Activated CD8-positive, alpha-beta memory T cell treated with anti-CD3 and anti-CD28 coated beads, Interleukin-2, amount 10 ng/mL, durations not matched to agents 7 days and 5 days (primary cell): ENCODE measurements at regions not wholly inside any gene's neighbourhood (a gene's known extent, or its start where the extent isn't known, plus 50 kb on each side); places are given as distances from the start of the nearest gene placed in this dataset.
A peak's percentile ranks its signal among the peaks of the same experiment; 100 is the strongest.

ENCODE experiments used
- ATAC-seq: fragments of 150-1000 bp; cut with Tn5 transposase; one replicate; pipeline ENCODE4 v1.10.0; 2021; ENCODE audit warnings: moderate library complexity
- CTCF ChIA-PET: fragments of 350-600 bp; sonication (Branson Sonifier 250); formaldehyde crosslinking; loops from one replicate; lab custom pipeline; 2021; ENCODE audit warnings: antibody characterized with exemption; lab: Charles Lee
- DNase-seq: peaks from one replicate; pipeline ENCODE4 v3.0.0-alpha.2; 2020
- H3K27ac Mint-ChIP-seq: one replicate; pipeline ENCODE4 v1.8.0; 2021; ENCODE audit warnings: mild to moderate bottlenecking, mixed read lengths
- H3K27me3 Mint-ChIP-seq: one replicate; pipeline ENCODE4 v1.8.0; 2021; ENCODE audit warnings: mixed read lengths
- H3K36me3 Mint-ChIP-seq: one replicate; pipeline ENCODE4 v1.8.0; 2021; ENCODE audit warnings: mild to moderate bottlenecking, mixed read lengths
- H3K4me1 Mint-ChIP-seq: one replicate; pipeline ENCODE4 v1.8.0; 2021; ENCODE audit warnings: mixed read lengths
- H3K4me3 Mint-ChIP-seq: one replicate; pipeline ENCODE4 v1.8.0; 2021; ENCODE audit warnings: mild to moderate bottlenecking, moderate library complexity, mixed read lengths
- H3K9me3 Mint-ChIP-seq: one replicate; pipeline ENCODE4 v1.8.0; 2022; ENCODE audit warnings: low read depth, mixed read lengths

DNA sequence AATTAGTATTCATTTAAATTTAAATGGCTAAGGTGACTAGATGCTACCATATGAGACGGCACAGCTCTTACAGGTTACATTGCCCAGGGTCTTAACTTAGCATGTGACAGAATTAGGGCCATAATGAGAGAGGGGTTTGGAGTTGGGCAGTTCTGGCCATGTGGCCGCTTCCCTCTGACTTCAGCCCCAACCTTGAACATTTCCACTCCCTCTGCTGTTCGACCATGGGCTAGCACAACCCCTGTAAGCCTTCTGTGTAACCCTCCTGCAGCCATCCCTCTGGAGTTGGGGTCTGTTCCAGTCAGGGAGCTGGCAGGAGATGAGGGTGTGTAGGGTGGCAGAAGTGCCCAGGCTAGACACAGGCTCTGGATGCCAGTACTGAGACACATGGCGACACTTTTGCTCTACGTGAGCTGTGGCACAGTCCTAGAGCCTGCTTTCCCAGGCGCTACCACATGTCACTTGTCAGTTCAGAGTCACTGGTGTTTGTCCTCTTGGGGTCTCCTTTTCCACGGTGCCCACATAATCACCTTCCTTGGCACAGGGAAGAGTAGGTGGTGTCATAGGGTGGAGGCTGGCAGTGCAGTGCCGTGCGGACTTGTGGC, 128.7 kb upstream of the PITX1 start:
- ATAC-seq (no peak), DNase-seq (no peak)
- peaks cover 38% of the 10 kb centered on the region for H3K27me3 Mint-ChIP-seq
- CTCF ChIA-PET: no interaction called here
- no peak overlapping the region for H3K4me3 Mint-ChIP-seq
- no peak overlapping the region for H3K27ac Mint-ChIP-seq
- H3K4me1 Mint-ChIP-seq: no peaks in the 10 kb centered on the region
- peaks cover 2% of the 10 kb centered on the region for H3K9me3 Mint-ChIP-seq
- no peaks in the 10 kb centered on the region for H3K36me3 Mint-ChIP-seq

DNA sequence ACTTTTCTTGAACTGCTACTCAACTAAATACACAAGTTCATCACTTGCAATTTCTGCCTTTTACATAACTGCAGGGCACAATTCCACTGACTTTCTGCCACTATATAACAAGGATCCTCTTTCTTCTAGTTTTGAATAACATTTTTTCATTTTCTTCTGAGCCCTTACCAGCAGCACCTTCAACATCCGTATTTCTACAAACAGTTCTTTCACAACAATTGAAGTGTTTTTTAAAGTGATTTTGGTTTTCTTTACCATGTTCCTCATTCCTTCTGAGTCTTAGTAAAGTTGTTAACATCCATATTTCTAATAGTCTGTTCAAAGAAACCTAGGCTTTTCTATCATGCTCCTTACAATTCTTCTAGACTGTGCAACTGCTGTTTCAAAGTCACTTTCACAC, 127.2 kb upstream of the PITX1 start:
- Mint-ChIP-seq H3K27me3 (peaks cover 36% of the 10 kb centered on the region), H3K4me3 (no peak overlapping the region), H3K4me1 (no peaks in the 10 kb centered on the region), H3K27ac (no peak overlapping the region), H3K9me3 (peaks cover 2% of the 10 kb centered on the region), H3K36me3 (no peaks in the 10 kb centered on the region)
- DNase-seq: no peak
- no peak for ATAC-seq
- CTCF ChIA-PET: no interaction called here

DNA sequence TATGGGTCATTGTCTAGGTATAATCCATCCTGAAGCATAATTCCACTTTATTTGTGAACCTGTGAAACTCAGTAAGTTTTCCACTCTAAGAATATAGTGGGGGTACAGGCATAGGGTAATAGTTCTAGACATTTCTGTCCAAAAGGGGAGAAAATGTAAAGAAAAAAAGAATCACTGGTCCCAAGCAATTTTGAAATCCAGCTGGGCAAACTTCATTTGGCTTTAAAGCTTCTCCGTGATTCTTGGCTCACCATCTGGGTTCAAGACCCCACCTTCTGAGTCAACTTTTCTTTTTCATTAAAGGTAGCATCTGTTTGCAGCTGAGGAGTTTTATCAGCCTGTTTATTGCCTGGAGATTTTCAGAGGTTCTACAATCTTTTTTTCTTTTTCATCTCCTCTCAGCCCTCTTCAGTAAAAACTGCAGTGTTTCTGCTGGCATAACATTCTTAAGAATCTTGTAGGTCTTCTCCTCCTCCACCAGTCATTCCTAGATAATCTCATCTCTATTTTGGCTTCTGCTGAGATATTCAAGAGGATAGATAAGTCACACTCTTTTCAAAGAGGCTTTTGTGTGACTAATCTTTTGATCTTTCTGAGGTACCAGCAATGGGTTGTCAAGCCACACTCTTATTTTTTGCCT, 126.1 kb upstream of the PITX1 start:
- no peaks in the 10 kb centered on the region for H3K4me1 Mint-ChIP-seq
- no peak overlapping the region for H3K27ac Mint-ChIP-seq
- H3K4me3 Mint-ChIP-seq: no peak overlapping the region
- DNase-seq (no peak), ATAC-seq (no peak)
- no peaks in the 10 kb centered on the region for H3K36me3 Mint-ChIP-seq
- H3K27me3 Mint-ChIP-seq: peaks cover 30% of the 10 kb centered on the region
- CTCF ChIA-PET: no interaction called here
- peaks cover 2% of the 10 kb centered on the region for H3K9me3 Mint-ChIP-seq

DNA sequence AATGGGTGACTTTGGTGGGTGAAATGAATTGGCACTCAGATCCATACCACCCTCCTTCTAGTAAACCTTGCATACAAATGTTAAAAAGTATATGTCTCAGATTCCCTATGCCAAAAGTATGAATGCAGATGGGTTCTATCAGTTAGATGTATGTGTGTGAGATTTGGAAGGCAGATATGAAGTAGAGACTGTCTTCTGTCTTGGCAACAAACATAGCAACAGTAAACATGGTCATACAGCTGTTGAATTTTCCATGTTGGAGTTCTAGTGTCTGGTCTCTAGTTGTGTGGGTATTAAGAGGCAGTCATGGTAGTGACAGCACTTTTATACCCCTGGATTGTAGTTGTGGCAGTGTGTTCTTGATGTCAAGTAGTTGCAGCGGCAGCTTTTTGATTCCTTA, 125.6 kb upstream of the PITX1 start:
- H3K4me1 Mint-ChIP-seq: no peaks in the 10 kb centered on the region
- CTCF ChIA-PET: no interaction called here
- no peaks in the 10 kb centered on the region for H3K36me3 Mint-ChIP-seq
- DNase-seq: no peak
- peaks cover 28% of the 10 kb centered on the region for H3K27me3 Mint-ChIP-seq
- ATAC-seq: no peak
- H3K27ac Mint-ChIP-seq: no peak overlapping the region
- H3K9me3 Mint-ChIP-seq: peaks cover 2% of the 10 kb centered on the region
- no peak overlapping the region for H3K4me3 Mint-ChIP-seq

DNA sequence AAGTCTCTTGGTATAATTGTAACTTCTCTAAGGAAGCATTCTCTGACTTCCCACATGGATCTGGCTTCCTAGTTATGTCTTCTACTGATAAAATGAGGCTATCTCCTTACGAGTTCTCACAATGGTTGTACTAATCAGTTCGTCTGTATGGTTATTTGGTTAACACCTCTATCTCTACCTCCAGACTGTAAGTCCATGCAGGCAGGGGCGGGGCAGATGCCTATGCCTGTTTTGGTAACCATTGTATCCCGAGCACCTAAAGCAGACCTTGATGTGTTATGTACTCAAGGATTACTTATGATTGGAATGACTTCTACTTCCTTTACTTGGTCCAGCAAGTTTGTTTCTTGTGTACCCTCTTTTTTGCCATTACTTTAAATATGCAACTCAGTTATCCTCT, 125.0 kb upstream of the PITX1 start:
- Mint-ChIP-seq H3K4me3 (no peak overlapping the region), H3K36me3 (no peaks in the 10 kb centered on the region), H3K27ac (no peak overlapping the region), H3K4me1 (no peaks in the 10 kb centered on the region), H3K9me3 (peaks cover 2% of the 10 kb centered on the region), H3K27me3 (peaks cover 27% of the 10 kb centered on the region)
- no peak for ATAC-seq
- CTCF ChIA-PET: interaction anchor here (1.1 kb wide), 1 partner anchor 15 kb away, joined by 3 read pairs; no protein-coding TSS in a partner anchor
- DNase-seq: no peak

DNA sequence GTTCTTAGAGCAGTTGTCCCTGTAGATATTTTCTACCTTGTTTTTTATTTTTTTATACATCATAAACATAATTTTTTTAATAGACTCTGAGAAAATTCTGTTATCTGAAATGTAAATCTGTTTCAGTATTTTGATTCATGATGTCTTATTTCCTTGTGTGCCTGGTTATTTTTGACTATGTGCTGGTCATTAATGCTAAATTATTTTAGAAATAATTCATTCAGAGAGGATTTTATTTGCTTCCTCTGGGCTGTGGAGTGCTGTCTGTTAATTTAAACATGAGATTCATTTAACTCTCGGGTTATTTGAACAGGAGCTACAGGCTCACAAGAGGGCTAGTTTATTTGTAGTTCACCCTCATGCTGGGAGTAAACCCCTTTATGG, 124.3 kb upstream of the PITX1 start:
- peaks cover 2% of the 10 kb centered on the region for H3K9me3 Mint-ChIP-seq
- no peaks in the 10 kb centered on the region for H3K36me3 Mint-ChIP-seq
- CTCF ChIA-PET: interaction anchor here (1.1 kb wide), 1 partner anchor 16 kb away, joined by 3 read pairs; no protein-coding TSS in a partner anchor
- no peak overlapping the region for H3K4me3 Mint-ChIP-seq
- no peak for ATAC-seq
- H3K27ac Mint-ChIP-seq: no peak overlapping the region
- H3K27me3 Mint-ChIP-seq: peaks cover 23% of the 10 kb centered on the region
- no peak for DNase-seq
- H3K4me1 Mint-ChIP-seq: no peaks in the 10 kb centered on the region

DNA sequence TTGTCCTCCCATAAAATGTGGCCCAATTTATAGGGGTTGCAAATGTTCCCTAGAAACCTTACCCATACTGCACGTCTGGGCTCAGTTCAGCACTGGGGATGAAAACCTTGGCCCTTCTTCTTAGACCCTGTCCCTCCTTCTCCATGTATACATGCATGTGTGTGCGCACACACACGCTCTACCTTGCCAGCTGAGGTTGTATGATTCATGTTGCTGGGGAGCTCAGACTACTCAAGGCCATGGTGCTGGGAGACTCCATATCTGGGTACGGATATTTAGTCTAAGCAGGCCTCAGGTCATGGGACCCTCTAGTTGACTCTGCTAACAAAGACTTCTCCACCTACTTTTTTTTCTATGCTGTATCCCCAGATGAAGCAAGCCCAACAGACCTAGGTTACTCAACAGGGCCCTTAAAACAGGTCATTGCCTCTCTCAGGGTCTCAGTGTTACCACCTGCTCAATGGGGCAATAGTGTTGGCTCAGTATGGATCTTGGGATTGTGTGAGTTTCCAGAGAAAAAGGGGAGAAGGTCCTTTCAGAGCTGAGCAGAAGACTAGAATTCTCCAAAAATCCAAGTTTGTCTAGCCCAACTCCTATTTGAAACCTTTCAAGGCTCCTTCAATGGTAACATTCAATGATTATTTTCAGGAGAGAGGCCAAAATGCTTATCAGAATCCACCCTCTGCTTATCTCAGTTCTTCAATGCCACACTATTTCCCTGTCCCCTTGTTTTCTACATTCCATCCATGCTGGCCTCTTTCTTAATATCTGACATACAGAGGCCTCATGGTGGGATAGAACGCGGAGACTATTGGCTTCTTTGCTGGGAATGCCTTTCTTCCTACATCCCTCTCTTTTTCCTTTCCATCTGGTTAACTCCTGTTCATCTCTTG, 123.6 kb upstream of the PITX1 start:
- no peaks in the 10 kb centered on the region for H3K36me3 Mint-ChIP-seq
- ATAC-seq (no peak), DNase-seq (no peak)
- no peak overlapping the region for H3K27ac Mint-ChIP-seq
- H3K9me3 Mint-ChIP-seq: peaks cover 2% of the 10 kb centered on the region
- no peaks in the 10 kb centered on the region for H3K4me1 Mint-ChIP-seq
- H3K4me3 Mint-ChIP-seq: no peak overlapping the region
- CTCF ChIA-PET: interaction anchor here (1.1 kb wide), 1 partner anchor 16 kb away, joined by 3 read pairs; no protein-coding TSS in a partner anchor
- peaks cover 23% of the 10 kb centered on the region for H3K27me3 Mint-ChIP-seq

DNA sequence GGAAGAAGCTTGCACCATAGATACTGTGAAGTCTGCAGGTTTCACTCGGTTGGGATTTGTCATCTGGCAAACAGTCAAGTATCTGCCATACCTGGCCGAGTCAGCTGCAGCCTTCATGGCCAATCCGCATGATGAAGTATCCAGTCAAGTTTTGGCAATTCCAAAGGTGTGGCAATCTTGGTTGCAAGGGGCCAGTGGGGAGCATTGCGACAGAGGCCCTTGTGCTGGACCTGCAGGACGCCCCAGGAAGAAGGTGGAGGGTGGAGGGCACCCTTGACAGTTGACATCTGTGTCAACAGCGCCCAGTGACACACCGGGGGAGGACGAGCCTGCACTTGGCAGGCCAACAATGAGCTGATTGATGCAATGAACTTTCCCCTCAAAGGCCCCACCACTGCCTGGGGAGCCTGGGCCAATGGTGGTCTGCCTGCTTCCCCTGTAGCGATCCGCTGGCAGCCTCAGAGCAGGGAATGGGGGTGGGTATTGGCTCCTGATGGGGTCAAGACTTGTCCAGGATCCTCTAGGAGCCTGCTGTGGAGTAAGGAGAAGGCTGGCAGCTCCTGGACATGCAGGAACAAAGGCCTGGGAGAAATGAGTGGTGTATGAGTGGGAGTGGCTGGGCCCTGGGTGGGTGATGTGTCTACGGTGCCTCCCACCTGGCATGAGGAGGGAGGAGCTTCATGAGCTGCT, 122.8 kb upstream of the PITX1 start:
- Mint-ChIP-seq H3K27ac (no peak overlapping the region), H3K36me3 (no peaks in the 10 kb centered on the region), H3K27me3 (peaks cover 23% of the 10 kb centered on the region), H3K4me1 (no peaks in the 10 kb centered on the region), H3K9me3 (peaks cover 2% of the 10 kb centered on the region), H3K4me3 (no peak overlapping the region)
- CTCF ChIA-PET: no interaction called here
- DNase-seq (no peak), ATAC-seq (no peak)

DNA sequence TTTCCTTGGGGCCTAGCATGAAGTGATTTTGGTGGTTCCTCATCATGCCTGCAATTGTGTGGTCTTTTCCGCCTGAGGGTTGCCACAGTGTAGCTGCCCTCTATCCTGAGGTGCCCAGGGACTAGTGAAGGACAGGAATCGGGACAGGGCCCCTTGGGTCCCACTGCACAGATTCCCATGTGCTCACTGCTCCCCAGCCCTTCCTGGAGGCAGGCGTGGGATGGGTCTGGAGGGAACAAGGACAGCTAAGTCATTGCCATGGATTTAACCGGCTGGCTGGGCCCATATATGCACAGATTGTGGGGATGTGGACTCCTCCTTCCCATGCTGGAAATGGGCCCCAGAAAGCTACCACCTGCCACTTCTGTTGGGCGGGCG, 122.3 kb upstream of the PITX1 start:
- H3K27ac Mint-ChIP-seq: no peak overlapping the region
- ATAC-seq: no peak

DNA sequence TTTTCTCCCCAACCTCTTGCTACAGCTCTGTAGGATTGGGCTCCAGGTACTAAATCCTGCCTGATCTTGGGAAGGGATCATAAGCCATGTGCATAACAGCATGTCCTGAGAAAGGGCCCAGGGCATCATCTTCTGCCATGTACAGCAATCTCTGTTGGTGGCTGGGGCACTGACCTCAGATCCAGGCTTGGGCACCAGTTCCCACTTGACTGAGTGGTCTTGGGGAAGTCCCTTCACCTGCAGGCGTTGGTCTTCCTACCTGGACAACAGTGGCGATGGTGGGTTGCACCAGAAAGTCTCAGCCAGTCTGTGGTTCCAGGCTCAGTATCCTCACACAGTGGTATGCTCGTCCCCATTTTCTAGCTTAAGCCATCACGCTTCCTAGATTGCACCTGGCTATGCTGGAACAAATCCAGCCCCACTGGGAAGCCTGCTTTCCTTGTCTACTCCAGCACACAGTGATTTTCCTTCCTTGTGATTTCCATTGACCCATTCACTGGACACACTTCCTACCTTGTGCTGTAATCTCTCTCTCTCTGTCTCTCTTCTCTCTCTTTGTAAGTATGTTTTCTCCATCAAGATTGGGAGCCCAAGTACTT, 121.7 kb upstream of the PITX1 start:
- no peak for ATAC-seq
- no peak overlapping the region for H3K27ac Mint-ChIP-seq
- H3K9me3 Mint-ChIP-seq: peaks cover 2% of the 10 kb centered on the region
- CTCF ChIA-PET: no interaction called here
- H3K4me1 Mint-ChIP-seq: no peaks in the 10 kb centered on the region
- H3K27me3 Mint-ChIP-seq: peaks cover 13% of the 10 kb centered on the region
- DNase-seq: no peak
- no peaks in the 10 kb centered on the region for H3K36me3 Mint-ChIP-seq
- no peak overlapping the region for H3K4me3 Mint-ChIP-seq

More for the DNA sequence above, 122.3 kb upstream of the PITX1 start:
- Mint-ChIP-seq H3K4me1 (no peaks in the 10 kb centered on the region), H3K27me3 (peaks cover 17% of the 10 kb centered on the region), H3K9me3 (peaks cover 2% of the 10 kb centered on the region), H3K36me3 (no peaks in the 10 kb centered on the region), H3K4me3 (no peak overlapping the region)
- no peak for DNase-seq
- CTCF ChIA-PET: no interaction called here

DNA sequence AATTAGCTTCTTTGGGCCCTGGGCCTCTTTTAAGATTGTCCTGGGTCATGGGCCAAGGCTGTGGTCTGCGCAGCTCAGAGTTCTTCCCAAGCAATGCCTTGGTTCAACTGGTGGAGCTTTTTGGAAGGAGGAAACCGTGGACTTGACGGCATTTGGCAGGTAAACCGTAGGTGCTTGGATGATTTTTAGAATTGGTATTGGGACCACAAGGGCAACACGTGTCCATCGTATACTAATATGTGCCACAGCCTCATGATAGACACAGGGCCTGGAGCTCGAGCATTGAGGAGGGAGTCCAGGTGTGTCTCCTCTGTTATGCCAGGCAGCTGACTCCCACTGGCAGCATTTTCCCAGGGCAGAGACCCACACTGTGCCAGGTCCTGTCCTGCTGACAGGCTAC, 120.9 kb upstream of the PITX1 start:
- peaks cover 8% of the 10 kb centered on the region for H3K27me3 Mint-ChIP-seq
- DNase-seq (peak; percentile 28), ATAC-seq (no peak)
- H3K27ac Mint-ChIP-seq: no peak overlapping the region
- CTCF ChIA-PET: no interaction called here
- peaks cover 2% of the 10 kb centered on the region for H3K9me3 Mint-ChIP-seq
- H3K36me3 Mint-ChIP-seq: no peaks in the 10 kb centered on the region
- no peak overlapping the region for H3K4me3 Mint-ChIP-seq
- H3K4me1 Mint-ChIP-seq: no peaks in the 10 kb centered on the region

DNA sequence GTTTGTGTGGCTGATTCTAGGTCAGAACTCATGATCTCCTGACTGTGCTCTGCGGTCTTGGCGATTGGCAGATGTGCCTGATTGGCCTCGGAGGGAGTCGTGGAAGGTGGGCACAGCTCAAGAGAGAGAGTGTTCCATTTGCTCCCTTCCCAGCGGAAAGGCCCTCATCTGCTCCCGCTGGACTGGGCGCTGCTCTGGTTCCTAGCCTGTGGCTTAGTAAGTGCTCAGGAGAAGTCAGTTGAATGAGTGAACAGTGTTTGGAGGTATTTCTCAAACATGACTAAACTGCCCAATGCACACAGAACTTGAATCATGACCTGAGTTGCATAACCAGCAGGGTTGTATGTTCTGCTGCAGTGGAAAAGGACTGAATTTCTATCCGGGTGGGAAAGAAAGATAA, 120.2 kb upstream of the PITX1 start:
- DNase-seq (no peak), ATAC-seq (no peak)
- Mint-ChIP-seq H3K4me3 (no peak overlapping the region), H3K27me3 (peaks cover 3% of the 10 kb centered on the region), H3K36me3 (no peaks in the 10 kb centered on the region), H3K27ac (no peak overlapping the region), H3K9me3 (no peaks in the 10 kb centered on the region), H3K4me1 (no peaks in the 10 kb centered on the region)
- CTCF ChIA-PET: no interaction called here

DNA sequence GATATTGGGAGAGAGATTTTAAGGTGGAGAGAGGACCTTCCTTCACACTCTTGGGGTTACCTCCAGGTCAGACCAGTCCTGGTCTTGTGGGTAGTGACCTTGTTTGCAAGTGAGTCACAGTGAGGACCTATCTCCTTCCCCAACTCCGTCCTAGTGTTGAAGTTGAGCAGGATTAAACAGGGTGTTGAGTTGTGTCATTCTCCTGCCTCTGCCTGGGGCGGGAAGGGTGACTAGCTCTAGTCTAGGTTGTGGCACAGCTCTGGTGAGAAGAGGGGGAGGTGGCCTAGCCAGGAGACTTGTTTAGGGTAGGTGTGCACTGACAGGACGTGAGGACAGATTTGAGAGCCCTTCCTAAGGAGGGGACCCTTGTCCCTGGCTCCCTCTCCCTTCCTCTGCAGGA, 119.6 kb upstream of the PITX1 start:
- Mint-ChIP-seq H3K9me3 (no peaks in the 10 kb centered on the region), H3K27me3 (peaks cover 2% of the 10 kb centered on the region), H3K4me1 (no peaks in the 10 kb centered on the region), H3K36me3 (no peaks in the 10 kb centered on the region), H3K4me3 (no peak overlapping the region), H3K27ac (no peak overlapping the region)
- ATAC-seq (no peak), DNase-seq (no peak)
- CTCF ChIA-PET: no interaction called here
